WTC11 (cell line): ENCODE measurements at regions not wholly inside any gene's neighbourhood (a gene's known extent, or its start where the extent isn't known, plus 50 kb on each side); places are given as distances from the start of the nearest gene placed in this dataset.
"Not testable (repeated sequence)": the region's sequence is repeated elsewhere in the genome, so short reads cannot be mapped to it uniquely, and the experiment has no call there.

Source experiments
- ESRRA ChIP-seq: sonication (generic); formaldehyde crosslinking; IDR thresholded peaks from 2 replicates; pipeline ENCODE4 v1.8.1; 2022; ENCODE audit warnings: mild to moderate bottlenecking, missing genetic modification reagents, borderline replicate concordance
- MYBL2 ChIP-seq: sonication (generic); formaldehyde crosslinking; IDR thresholded peaks from 2 replicates; pipeline ENCODE4 v1.8.1; 2023; ENCODE audit warnings: mild to moderate bottlenecking, moderate library complexity, missing genetic modification reagents
- TCF7 ChIP-seq: sonication (generic); formaldehyde crosslinking; IDR thresholded peaks from 2 replicates; pipeline ENCODE4 v1.8.0; 2022; ENCODE audit warnings: mild to moderate bottlenecking, low read depth, missing genetic modification reagents, moderate library complexity
- ZNF512 ChIP-seq: sonication (generic); formaldehyde crosslinking; IDR thresholded peaks from 2 replicates; pipeline ENCODE4 v1.8.1; 2022; ENCODE audit warnings: missing genetic modification reagents, borderline replicate concordance
- TF ChIP-seq, protein P1 (sequence below): fragments of 200-600 bp; IDR thresholded peaks from 2 replicates; pipeline ENCODE4 v1.8.0; 2022; ENCODE audit warnings: antibody characterized with exemption

DNA sequence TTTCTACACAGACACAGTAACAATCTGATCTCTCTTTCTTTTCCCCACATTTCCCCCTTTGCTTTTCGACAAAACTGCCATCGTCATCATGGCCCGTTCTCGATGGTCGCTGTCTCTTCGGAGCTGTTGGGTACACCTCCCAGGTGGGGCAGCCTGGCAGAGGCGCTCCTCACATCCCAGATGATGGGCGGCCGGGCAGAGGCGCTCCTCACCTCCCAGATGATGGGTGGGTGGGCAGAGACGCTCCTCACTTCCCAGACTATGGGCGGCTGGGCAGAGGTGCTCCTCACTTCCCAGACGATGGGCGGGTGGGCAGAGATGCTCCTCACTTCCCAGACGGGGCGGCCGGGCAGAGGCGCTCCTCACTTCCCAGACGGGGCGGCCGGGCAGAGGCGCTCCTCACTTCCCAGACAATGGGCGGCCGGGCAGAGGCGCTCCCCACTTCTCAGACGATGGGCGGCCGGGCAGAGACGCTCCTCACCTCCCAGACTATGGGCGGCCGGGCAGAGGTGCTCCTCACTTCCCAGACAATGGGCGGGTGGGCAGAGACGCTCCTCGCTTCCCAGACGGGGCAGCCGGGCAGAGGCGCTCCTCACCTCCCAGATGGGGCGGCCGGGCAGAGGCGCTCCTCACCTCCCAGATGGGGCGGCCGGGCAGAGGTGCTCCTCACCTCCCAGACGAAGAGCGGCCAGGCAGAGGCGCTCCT, 140.7 kb downstream of the SMC2 start:
- TF ChIP-seq, protein P1, sequence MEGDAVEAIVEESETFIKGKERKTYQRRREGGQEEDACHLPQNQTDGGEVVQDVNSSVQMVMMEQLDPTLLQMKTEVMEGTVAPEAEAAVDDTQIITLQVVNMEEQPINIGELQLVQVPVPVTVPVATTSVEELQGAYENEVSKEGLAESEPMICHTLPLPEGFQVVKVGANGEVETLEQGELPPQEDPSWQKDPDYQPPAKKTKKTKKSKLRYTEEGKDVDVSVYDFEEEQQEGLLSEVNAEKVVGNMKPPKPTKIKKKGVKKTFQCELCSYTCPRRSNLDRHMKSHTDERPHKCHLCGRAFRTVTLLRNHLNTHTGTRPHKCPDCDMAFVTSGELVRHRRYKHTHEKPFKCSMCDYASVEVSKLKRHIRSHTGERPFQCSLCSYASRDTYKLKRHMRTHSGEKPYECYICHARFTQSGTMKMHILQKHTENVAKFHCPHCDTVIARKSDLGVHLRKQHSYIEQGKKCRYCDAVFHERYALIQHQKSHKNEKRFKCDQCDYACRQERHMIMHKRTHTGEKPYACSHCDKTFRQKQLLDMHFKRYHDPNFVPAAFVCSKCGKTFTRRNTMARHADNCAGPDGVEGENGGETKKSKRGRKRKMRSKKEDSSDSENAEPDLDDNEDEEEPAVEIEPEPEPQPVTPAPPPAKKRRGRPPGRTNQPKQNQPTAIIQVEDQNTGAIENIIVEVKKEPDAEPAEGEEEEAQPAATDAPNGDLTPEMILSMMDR = not testable (repeated sequence)
- TF ChIP-seq ESRRA; ZNF512; TCF7 (CRISPR knock-in tag); MYBL2 (CRISPR knock-in tag): not testable (repeated sequence)
